HCT116 (cell line): ENCODE measurements at regions not wholly inside any gene's neighbourhood (a gene's known extent, or its start where the extent isn't known, plus 50 kb on each side); places are given as distances from the start of the nearest gene placed in this dataset.

Experiments
- ATAC-seq: fragments of 200-7000 bp; cut with Tn5 transposase; 2 replicates; pipeline ENCODE4 v1.9.1; 2020; ENCODE audit warnings: mild to moderate bottlenecking, moderate library complexity
- BruUV-seq: library from RNA; stranded (reverse); fragments of 400-500 nt; replicated peaks from 2 replicates; lab custom pipeline; 2021; lab: Mats Ljungman, UMichigan
- CTCF ChIA-PET: fragments of 300-600 bp; sonication (Branson Sonifier 250); formaldehyde crosslinking; loops from one replicate; lab custom pipeline; 2021; ENCODE audit warnings: antibody characterized with exemption; lab: Charles Lee
- POLR2A ChIA-PET: fragments of 300-600, 350-600 bp; sonication (Branson Sonifier 250); formaldehyde crosslinking; loops from one replicate; lab custom pipeline; 2021; ENCODE audit warnings: antibody characterized with exemption; lab: Charles Lee
- RAD21 ChIA-PET, 2 experiments: fragments of 300-600 bp; sonication (Branson Sonifier 250); formaldehyde crosslinking; loops; one replicate each; lab custom pipeline; 2023; ENCODE audit warnings: low total read pairs in 2 of 2; ENCODE audit not compliant: uncharacterized antibody in 2 of 2, unreplicated experiment in 2 of 2, low non-redundant PET in 1 of 2; lab: Charles Lee
- DNase-seq: peaks from one replicate; pipeline ENCODE4 v3.0.0-alpha.2; 2010; ENCODE audit warnings: low read depth, low spot score
- H2AFZ ChIP-seq: fragments of 200-600 bp; shearing (Covaris generic), sonication (generic); 2 replicates; pipeline ENCODE4 v1.6.1; 2017; ENCODE audit warnings: low read depth, mixed run types, mixed read lengths, antibody characterized with exemption, low read length; ENCODE audit not compliant: poor library complexity, severe bottlenecking
- H3K27ac ChIP-seq: 2 replicates; pipeline ENCODE4 v1.5.1; 2012; ENCODE audit warnings: low read depth, low read length
- H3K27me3 ChIP-seq: fragments of 200-600 bp; sonication (generic); 2 replicates; pipeline ENCODE4 v1.6.1; 2016; ENCODE audit warnings: mixed run types, low read length, mixed read lengths; ENCODE audit not compliant: insufficient read depth
- H3K36me3 ChIP-seq, 2 experiments: fragments of 200-500 bp in 1 of 2; fragments of 200-600 bp in 1 of 2; sonication (Bioruptor generic) in 1 of 2; sonication (generic) in 1 of 2; 2 replicates each; pipeline versions ENCODE4 v1.5.1 to v1.6.1; 2014 to 2016; ENCODE audit warnings: low read length in 2 of 2, inconsistent platforms in 1 of 2, mixed read lengths in 1 of 2, mixed run types in 1 of 2; ENCODE audit not compliant: insufficient read depth in 2 of 2, control insufficient read depth in 1 of 2
- H3K4me1 ChIP-seq, 2 experiments: fragments of 200-600 bp in 1 of 2; sonication (generic) in 1 of 2; 2 replicates each; pipeline versions ENCODE4 v1.5.1 to v1.6.1; 2012 to 2017; ENCODE audit warnings: low read length in 2 of 2, inconsistent platforms in 1 of 2, mild to moderate bottlenecking in 1 of 2, mixed read lengths in 1 of 2, mixed run types in 1 of 2, moderate library complexity in 1 of 2; ENCODE audit not compliant: insufficient read depth in 2 of 2, control insufficient read depth in 1 of 2
- H3K4me2 ChIP-seq: fragments of 200-600 bp; sonication (generic); 2 replicates; pipeline ENCODE4 v1.6.1; 2017; ENCODE audit warnings: mixed run types, low read length, mixed read lengths
- H3K4me3 ChIP-seq, 2 experiments: fragments of 200-600 bp in 1 of 2; sonication (generic) in 1 of 2; replicated peaks in 1 of 2; 2 replicates each; pipeline ENCODE4 v1.5.1; 2011 to 2016; ENCODE audit warnings: low read length in 2 of 2, control low read depth in 1 of 2, low read depth in 1 of 2, mild to moderate bottlenecking in 1 of 2, mixed read lengths in 1 of 2, mixed run types in 1 of 2
- H3K79me2 ChIP-seq: fragments of 200-600 bp; sonication (generic); 2 replicates; pipeline ENCODE4 v1.6.1; 2017; ENCODE audit warnings: mild to moderate bottlenecking, mixed run types, low read length, moderate library complexity, mixed read lengths; ENCODE audit not compliant: insufficient read depth
- H3K9ac ChIP-seq: fragments of 200-600 bp; sonication (generic); 2 replicates; pipeline ENCODE4 v1.6.1; 2016; ENCODE audit warnings: low read length, mixed read lengths
- H3K9me2 ChIP-seq: fragments of 200-600 bp; sonication (generic), shearing (Covaris generic); 2 replicates; pipeline ENCODE4 v1.6.1; 2017; ENCODE audit warnings: mixed run types, mild to moderate bottlenecking, moderate library complexity; ENCODE audit not compliant: insufficient read depth
- H3K9me3 ChIP-seq, 2 experiments: fragments of 200-500 bp in 1 of 2; fragments of 200-600 bp in 1 of 2; sonication (Bioruptor generic) in 1 of 2; sonication (generic) in 1 of 2; 2 replicates each; pipeline ENCODE4 v1.6.1; 2014 to 2017; ENCODE audit warnings: low read length in 2 of 2, mixed read lengths in 2 of 2, inconsistent platforms in 1 of 2, low read depth in 1 of 2, mild to moderate bottlenecking in 1 of 2, mixed run types in 1 of 2, moderate library complexity in 1 of 2; ENCODE audit not compliant: control insufficient read depth in 1 of 2, insufficient read depth in 1 of 2
- H4K20me1 ChIP-seq: fragments of 200-600 bp; sonication (generic), shearing (Covaris generic); 2 replicates; pipeline ENCODE4 v1.6.1; 2017; ENCODE audit warnings: mixed run types, mild to moderate bottlenecking, moderate library complexity; ENCODE audit not compliant: insufficient read depth
- CBX3 ChIP-seq: IDR thresholded peaks from 2 replicates; pipeline ENCODE4 v1.6.1; 2012; ENCODE audit warnings: low read depth
- CTCF ChIP-seq, 3 experiments: fragments of 200-600 bp in 1 of 3; sonication (generic) in 1 of 3; IDR thresholded peaks in 2 of 3; conservative IDR thresholded peaks in 1 of 3; 2 replicates each; pipeline ENCODE4 v1.5.1; 2012 to 2017; ENCODE audit warnings: low read depth in 2 of 3, low read length in 2 of 3, antibody characterized with exemption in 1 of 3, borderline replicate concordance in 1 of 3, control low read depth in 1 of 3, mild to moderate bottlenecking in 1 of 3, mixed read lengths in 1 of 3, mixed run types in 1 of 3, moderate library complexity in 1 of 3; ENCODE audit not compliant: insufficient read depth in 1 of 3
- EGR1 ChIP-seq: IDR thresholded peaks from 2 replicates; pipeline ENCODE4 v1.6.1; 2012; ENCODE audit warnings: low read depth
- EZH2 ChIP-seq: fragments of 200-600 bp; sonication (generic); IDR thresholded peaks from 2 replicates; pipeline ENCODE4 v1.6.1; 2017; ENCODE audit warnings: antibody characterized with exemption, mixed run types
- EZH2phosphoT487 ChIP-seq: fragments of 200-600 bp; IDR thresholded peaks from 2 replicates; pipeline ENCODE4 v1.6.1; 2018; ENCODE audit warnings: antibody characterized with exemption, borderline replicate concordance
- FOSL1 ChIP-seq: IDR thresholded peaks from 2 replicates; pipeline ENCODE4 v1.6.1; 2012; ENCODE audit warnings: low read depth
- JUND ChIP-seq: IDR thresholded peaks from 2 replicates; pipeline ENCODE4 v1.6.1; 2012
- POLR2A ChIP-seq: IDR thresholded peaks from 2 replicates; pipeline ENCODE4 v1.7.0; 2011; ENCODE audit warnings: borderline replicate concordance; ENCODE audit not compliant: insufficient read depth, insufficient read length; ENCODE audit errors: extremely low read depth
- POLR2AphosphoS5 ChIP-seq: IDR thresholded peaks from 2 replicates; pipeline ENCODE4 v1.6.1; 2011; ENCODE audit warnings: mild to moderate bottlenecking, low read depth, low read length, moderate library complexity
- RAD21 ChIP-seq: IDR thresholded peaks from 2 replicates; pipeline ENCODE4 v1.6.1; 2012; ENCODE audit warnings: low read depth, mild to moderate bottlenecking
- REST ChIP-seq: IDR thresholded peaks from 2 replicates; pipeline ENCODE4 v1.6.1; 2012; ENCODE audit warnings: low read depth
- SIN3A ChIP-seq: IDR thresholded peaks from 2 replicates; pipeline ENCODE4 v1.6.1; 2012; ENCODE audit warnings: low read depth
- SRF ChIP-seq: IDR thresholded peaks from 2 replicates; pipeline ENCODE4 v1.6.1; 2012; ENCODE audit warnings: low read depth
- TCF7L2 ChIP-seq: IDR thresholded peaks from 2 replicates; pipeline ENCODE4 v1.7.0; 2011; ENCODE audit warnings: borderline replicate concordance, inconsistent platforms; ENCODE audit not compliant: insufficient read depth, insufficient read length; ENCODE audit errors: extremely low read depth
- YY1 ChIP-seq: IDR thresholded peaks from 2 replicates; pipeline ENCODE4 v1.6.1; 2011; ENCODE audit warnings: low read length, low read depth, moderate library complexity, mild to moderate bottlenecking; ENCODE audit not compliant: insufficient replicate concordance; ENCODE audit errors: extremely low read depth
- ZBTB33 ChIP-seq: IDR thresholded peaks from 2 replicates; pipeline ENCODE4 v1.6.1; 2011; ENCODE audit warnings: mild to moderate bottlenecking, low read length, moderate library complexity; ENCODE audit not compliant: insufficient replicate concordance; ENCODE audit errors: extremely low read depth
- ZNF274 ChIP-seq: fragments of 200-500 bp; sonication (Bioruptor generic); IDR thresholded peaks from 2 replicates; pipeline ENCODE4 v1.6.1; 2014; ENCODE audit warnings: mild to moderate bottlenecking, low read depth, low read length, inconsistent platforms
- intact Hi-C: fragments of 100-400 bp; cut with micrococcal nuclease; formaldehyde crosslinking; loops from 2 replicates; pipeline ENCODE4 v1.10.0; 2022
- TF ChIP-seq, protein P1 (sequence below): IDR thresholded peaks from 2 replicates; pipeline ENCODE4 v1.6.1; 2012
- TF ChIP-seq, protein P2 (sequence below): IDR thresholded peaks from 2 replicates; pipeline ENCODE4 v1.6.1; 2012

- no peaks in the 10 kb centered on the region for H3K9me3 ChIP-seq
- no peaks in the 10 kb centered on the region for H3K79me2 ChIP-seq
- no peak overlapping the region for H3K9ac ChIP-seq
- POLR2A ChIA-PET: no interaction called here
- no peak overlapping the region for H3K4me3 ChIP-seq
- H3K36me3 ChIP-seq: no peaks in the 10 kb centered on the region
- no peak overlapping the region for H3K4me2 ChIP-seq
- CTCF ChIA-PET: interaction anchor here (0.7 kb wide), 1 partner anchor 30 kb away, joined by 4 read pairs; no protein-coding TSS in a partner anchor
- H3K9me2 ChIP-seq: no peaks in the 10 kb centered on the region
- H3K27me3 ChIP-seq: no peaks in the 10 kb centered on the region
- no peak for DNase-seq
- no peaks in the 10 kb centered on the region for H3K4me1 ChIP-seq
- H4K20me1 ChIP-seq: no peaks in the 10 kb centered on the region
- H3K27ac ChIP-seq: no peak overlapping the region
- TF ChIP-seq EZH2 (no peak), POLR2AphosphoS5 (no peak), RAD21 (no peak), POLR2A (no peak), ZBTB33 (no peak), FOSL1 (no peak), JUND (no peak), EGR1 (no peak), YY1 (no peak), SIN3A (no peak), REST (no peak), EZH2phosphoT487 (no peak), SRF (no peak), ZNF274 (no peak), CBX3 (no peak), TCF7L2 (no peak), CTCF (IDR thresholded peaks at IDR 0.05 in 2 of 3, conservative IDR thresholded peaks at IDR 0.05 in 1 of 3; ENCODE audit: borderline replicate concordance in 1 of 3, insufficient read depth in 1 of 3, low read depth in 2 of 3, low read length in 2 of 3) (no peak)
- TF ChIP-seq, protein P1, sequence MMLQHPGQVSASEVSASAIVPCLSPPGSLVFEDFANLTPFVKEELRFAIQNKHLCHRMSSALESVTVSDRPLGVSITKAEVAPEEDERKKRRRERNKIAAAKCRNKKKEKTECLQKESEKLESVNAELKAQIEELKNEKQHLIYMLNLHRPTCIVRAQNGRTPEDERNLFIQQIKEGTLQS: no peak
- TF ChIP-seq, protein P2, sequence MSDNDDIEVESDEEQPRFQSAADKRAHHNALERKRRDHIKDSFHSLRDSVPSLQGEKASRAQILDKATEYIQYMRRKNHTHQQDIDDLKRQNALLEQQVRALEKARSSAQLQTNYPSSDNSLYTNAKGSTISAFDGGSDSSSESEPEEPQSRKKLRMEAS: no peak
- ATAC-seq: no peak
- intact Hi-C loops: no loop called here
- no peak overlapping the region for H2AFZ ChIP-seq
- RAD21 ChIA-PET: no interaction called here
- no TSS peak for BruUV-seq
Measured at GRCh38 chr4:137659431-137659830, 127.1 kb upstream of the PCDH18 start.
